GM19372 (cell line): ENCODE measurements at regions not wholly inside any gene's neighbourhood (a gene's known extent, or its start where the extent isn't known, plus 50 kb on each side); places are given as distances from the start of the nearest gene placed in this dataset.
A peak's percentile ranks its signal among the peaks of the same experiment; 100 is the strongest.
"Not testable (repeated sequence)": the region's sequence is repeated elsewhere in the genome, so short reads cannot be mapped to it uniquely, and the experiment has no call there.

Experiments used
- ATAC-seq: cut with Tn5 transposase; IDR thresholded peaks from one replicate; pipeline ENCODE4 v1.9.1; 2021; ENCODE audit warnings: mild to moderate bottlenecking, low read depth, moderate library complexity; ENCODE audit not compliant: unreplicated experiment

GRCh38 chr7:75201606-75202079, 109.3 kb downstream of the GTF2IRD2B start:
- ATAC-seq = not testable (repeated sequence)

GRCh38 chr7:75205367-75206085, 113.1 kb downstream of the GTF2IRD2B start:
- not testable (repeated sequence) for ATAC-seq

GRCh38 chr7:75215460-75215859, 123.1 kb downstream of the GTF2IRD2B start:
- ATAC-seq = not testable (repeated sequence)

GRCh38 chr7:75216963-75217362, 124.6 kb downstream of the GTF2IRD2B start:
- not testable (repeated sequence) for ATAC-seq

GRCh38 chr7:75226102-75226501, 133.7 kb downstream of the GTF2IRD2B start:
- not testable (repeated sequence) for ATAC-seq

- not testable (repeated sequence) for ATAC-seq
These were observed 137.2 kb downstream of the GTF2IRD2B start for GRCh38 chr7:75229558-75229957.

GRCh38 chr7:75230558-75230957, 138.2 kb downstream of the GTF2IRD2B start:
- ATAC-seq = not testable (repeated sequence)

- ATAC-seq = not testable (repeated sequence)
These were observed 142.9 kb downstream of the GTF2IRD2B start for GRCh38 chr7:75235092-75235826.

- not testable (repeated sequence) for ATAC-seq
These were observed 143.4 kb downstream of the GTF2IRD2B start for GRCh38 chr7:75235827-75236167.

GRCh38 chr7:75237255-75238187, 145.1 kb downstream of the GTF2IRD2B start:
- peak; percentile 93 for ATAC-seq

- ATAC-seq = not testable (repeated sequence)
These were observed 145.9 kb downstream of the GTF2IRD2B start for GRCh38 chr7:75238309-75238708.

GRCh38 chr7:75243638-75244037, 151.2 kb downstream of the GTF2IRD2B start:
- ATAC-seq = not testable (repeated sequence)

GRCh38 chr7:75248216-75248615, 147.2 kb upstream of the TRIM73 start:
- ATAC-seq = not testable (repeated sequence)

- ATAC-seq = not testable (repeated sequence)
These were observed 141.2 kb upstream of the TRIM73 start for GRCh38 chr7:75254238-75254637.

GRCh38 chr7:75257442-75257841, 138.0 kb upstream of the TRIM73 start:
- not testable (repeated sequence) for ATAC-seq

- ATAC-seq = not testable (repeated sequence)
These were observed 135.9 kb upstream of the TRIM73 start for GRCh38 chr7:75259454-75260003.

GRCh38 chr7:75261660-75262059, 133.8 kb upstream of the TRIM73 start:
- ATAC-seq = not testable (repeated sequence)

GRCh38 chr7:75268158-75268557, 127.3 kb upstream of the TRIM73 start:
- ATAC-seq = not testable (repeated sequence)

- not testable (repeated sequence) for ATAC-seq
These were observed 126.3 kb upstream of the TRIM73 start for GRCh38 chr7:75269159-75269558.

GRCh38 chr7:75274114-75274513, 121.3 kb upstream of the TRIM73 start:
- not testable (repeated sequence) for ATAC-seq
